ENCODE measurements at regions not wholly inside any gene's neighbourhood (a gene's known extent, or its start where the extent isn't known, plus 50 kb on each side); places are given as distances from the start of the nearest gene placed in this dataset.

DNA sequence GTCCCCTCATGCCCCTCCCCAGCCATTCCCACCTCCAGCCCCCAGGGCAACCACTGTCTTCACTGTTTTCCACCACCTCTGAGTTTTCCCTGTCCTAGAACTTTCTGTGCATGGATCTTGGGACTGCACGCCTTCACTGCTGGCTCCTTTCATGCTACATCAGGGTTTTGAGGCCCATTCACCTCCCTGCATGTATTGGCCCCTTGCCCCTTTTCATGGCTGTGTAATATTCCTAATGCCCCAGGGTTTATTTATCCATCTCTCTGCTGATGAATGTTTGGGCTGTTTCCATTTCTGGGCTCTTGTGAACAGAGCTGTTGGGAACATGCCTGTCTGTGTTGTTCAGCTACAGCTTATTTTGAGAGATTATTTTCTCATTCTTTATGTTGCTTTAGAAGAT is 205.0 kb downstream of the RBFOX3 start (continued):
- TF ChIP-seq, protein P1, sequence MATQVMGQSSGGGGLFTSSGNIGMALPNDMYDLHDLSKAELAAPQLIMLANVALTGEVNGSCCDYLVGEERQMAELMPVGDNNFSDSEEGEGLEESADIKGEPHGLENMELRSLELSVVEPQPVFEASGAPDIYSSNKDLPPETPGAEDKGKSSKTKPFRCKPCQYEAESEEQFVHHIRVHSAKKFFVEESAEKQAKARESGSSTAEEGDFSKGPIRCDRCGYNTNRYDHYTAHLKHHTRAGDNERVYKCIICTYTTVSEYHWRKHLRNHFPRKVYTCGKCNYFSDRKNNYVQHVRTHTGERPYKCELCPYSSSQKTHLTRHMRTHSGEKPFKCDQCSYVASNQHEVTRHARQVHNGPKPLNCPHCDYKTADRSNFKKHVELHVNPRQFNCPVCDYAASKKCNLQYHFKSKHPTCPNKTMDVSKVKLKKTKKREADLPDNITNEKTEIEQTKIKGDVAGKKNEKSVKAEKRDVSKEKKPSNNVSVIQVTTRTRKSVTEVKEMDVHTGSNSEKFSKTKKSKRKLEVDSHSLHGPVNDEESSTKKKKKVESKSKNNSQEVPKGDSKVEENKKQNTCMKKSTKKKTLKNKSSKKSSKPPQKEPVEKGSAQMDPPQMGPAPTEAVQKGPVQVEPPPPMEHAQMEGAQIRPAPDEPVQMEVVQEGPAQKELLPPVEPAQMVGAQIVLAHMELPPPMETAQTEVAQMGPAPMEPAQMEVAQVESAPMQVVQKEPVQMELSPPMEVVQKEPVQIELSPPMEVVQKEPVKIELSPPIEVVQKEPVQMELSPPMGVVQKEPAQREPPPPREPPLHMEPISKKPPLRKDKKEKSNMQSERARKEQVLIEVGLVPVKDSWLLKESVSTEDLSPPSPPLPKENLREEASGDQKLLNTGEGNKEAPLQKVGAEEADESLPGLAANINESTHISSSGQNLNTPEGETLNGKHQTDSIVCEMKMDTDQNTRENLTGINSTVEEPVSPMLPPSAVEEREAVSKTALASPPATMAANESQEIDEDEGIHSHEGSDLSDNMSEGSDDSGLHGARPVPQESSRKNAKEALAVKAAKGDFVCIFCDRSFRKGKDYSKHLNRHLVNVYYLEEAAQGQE (IDR thresholded peaks at IDR 0.05; ENCODE audit: low read depth) = no peak
- TF ChIP-seq TCF7L2 (IDR thresholded peaks at IDR 0.05; ENCODE audit: borderline replicate concordance, extremely low read depth, insufficient read depth, insufficient read length) = no peak
- TF ChIP-seq CBX3 (IDR thresholded peaks at IDR 0.05; ENCODE audit: low read depth) = no peak
- no peak for TF ChIP-seq EGR1 (IDR thresholded peaks at IDR 0.05; ENCODE audit: low read depth)
- TF ChIP-seq ZFX (IDR thresholded peaks at IDR 0.05) = no peak
- TF ChIP-seq SP1 (IDR thresholded peaks at IDR 0.05; ENCODE audit: low read depth) = no peak
- no peak for TF ChIP-seq RAD21 (IDR thresholded peaks at IDR 0.05; ENCODE audit: low read depth)
- TF ChIP-seq SIN3A (IDR thresholded peaks at IDR 0.05; ENCODE audit: low read depth) = no peak
- TF ChIP-seq, protein P2, sequence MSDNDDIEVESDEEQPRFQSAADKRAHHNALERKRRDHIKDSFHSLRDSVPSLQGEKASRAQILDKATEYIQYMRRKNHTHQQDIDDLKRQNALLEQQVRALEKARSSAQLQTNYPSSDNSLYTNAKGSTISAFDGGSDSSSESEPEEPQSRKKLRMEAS (IDR thresholded peaks at IDR 0.05) = no peak
- TF ChIP-seq, protein P3, sequence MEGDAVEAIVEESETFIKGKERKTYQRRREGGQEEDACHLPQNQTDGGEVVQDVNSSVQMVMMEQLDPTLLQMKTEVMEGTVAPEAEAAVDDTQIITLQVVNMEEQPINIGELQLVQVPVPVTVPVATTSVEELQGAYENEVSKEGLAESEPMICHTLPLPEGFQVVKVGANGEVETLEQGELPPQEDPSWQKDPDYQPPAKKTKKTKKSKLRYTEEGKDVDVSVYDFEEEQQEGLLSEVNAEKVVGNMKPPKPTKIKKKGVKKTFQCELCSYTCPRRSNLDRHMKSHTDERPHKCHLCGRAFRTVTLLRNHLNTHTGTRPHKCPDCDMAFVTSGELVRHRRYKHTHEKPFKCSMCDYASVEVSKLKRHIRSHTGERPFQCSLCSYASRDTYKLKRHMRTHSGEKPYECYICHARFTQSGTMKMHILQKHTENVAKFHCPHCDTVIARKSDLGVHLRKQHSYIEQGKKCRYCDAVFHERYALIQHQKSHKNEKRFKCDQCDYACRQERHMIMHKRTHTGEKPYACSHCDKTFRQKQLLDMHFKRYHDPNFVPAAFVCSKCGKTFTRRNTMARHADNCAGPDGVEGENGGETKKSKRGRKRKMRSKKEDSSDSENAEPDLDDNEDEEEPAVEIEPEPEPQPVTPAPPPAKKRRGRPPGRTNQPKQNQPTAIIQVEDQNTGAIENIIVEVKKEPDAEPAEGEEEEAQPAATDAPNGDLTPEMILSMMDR (IDR thresholded peaks at IDR 0.05 in 2 of 3, conservative IDR thresholded peaks at IDR 0.05 in 1 of 3; ENCODE audit: borderline replicate concordance in 1 of 3, insufficient read depth in 1 of 3, low read depth in 2 of 3, low read length in 2 of 3) = no peak
